ENCODE measurements at regions not wholly inside any gene's neighbourhood (a gene's known extent, or its start where the extent isn't known, plus 50 kb on each side); places are given as distances from the start of the nearest gene placed in this dataset.
"Not testable (repeated sequence)": the region's sequence is repeated elsewhere in the genome, so short reads cannot be mapped to it uniquely, and the experiment has no call there.

DNA sequence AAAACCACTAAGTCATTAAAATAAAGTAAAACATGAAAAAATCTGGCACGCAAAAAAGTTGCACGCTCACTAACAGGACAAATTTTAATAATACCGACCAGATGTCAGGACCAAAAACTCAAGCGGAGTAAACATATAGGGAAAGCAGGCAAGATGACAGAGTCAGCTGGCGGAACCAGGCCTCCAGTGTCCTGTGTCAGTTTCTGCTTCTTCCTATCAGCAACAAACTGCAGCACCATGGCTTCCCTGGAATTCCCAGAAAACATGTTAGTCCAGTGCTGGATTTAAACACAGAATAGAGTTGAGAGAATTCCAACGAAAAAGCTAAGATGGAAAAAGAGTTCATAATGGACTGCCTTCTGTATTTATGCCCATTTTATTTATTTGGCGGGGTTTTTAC lies 169.1 kb upstream of the ARHGEF26 start:
- DNase-seq: no peak

DNA sequence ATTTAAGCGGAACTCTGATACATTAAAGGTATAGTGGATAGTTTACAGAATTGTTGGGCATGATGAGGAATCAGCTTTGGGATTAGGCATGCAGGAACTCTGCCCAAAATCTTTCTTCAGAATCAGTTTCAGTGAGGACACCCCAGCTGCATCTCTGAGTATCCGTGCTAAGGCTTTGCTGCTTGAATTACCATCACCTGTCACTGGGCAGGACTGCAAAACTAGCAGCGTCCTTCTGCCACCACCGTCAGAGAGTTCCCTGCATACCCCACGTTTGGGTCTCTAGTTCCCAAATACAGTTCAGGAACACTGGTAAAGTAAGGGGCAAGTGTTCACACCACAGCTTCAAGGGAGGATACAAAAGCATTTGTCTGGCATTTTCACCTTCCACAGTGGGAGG lies 164.6 kb upstream of the ARHGEF26 start:
- DNase-seq: no peak

DNA sequence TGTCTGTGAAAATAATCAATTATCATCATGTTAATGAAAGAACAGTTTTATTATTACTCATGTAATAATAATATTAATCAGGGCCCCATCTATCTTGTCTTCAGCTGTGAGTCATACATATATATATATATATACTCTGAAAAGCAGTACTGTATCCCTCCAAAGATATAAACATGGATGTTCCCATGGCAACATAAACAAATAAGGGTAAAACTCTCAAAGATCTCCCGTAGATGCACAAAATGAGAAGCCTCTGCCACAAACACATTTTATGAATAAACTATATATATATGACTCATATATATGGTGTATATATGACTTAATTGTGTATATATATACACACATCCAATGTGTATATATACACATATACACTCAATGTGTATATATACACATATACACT lies 163.8 kb upstream of the ARHGEF26 start:
- no peak for DNase-seq

DNA sequence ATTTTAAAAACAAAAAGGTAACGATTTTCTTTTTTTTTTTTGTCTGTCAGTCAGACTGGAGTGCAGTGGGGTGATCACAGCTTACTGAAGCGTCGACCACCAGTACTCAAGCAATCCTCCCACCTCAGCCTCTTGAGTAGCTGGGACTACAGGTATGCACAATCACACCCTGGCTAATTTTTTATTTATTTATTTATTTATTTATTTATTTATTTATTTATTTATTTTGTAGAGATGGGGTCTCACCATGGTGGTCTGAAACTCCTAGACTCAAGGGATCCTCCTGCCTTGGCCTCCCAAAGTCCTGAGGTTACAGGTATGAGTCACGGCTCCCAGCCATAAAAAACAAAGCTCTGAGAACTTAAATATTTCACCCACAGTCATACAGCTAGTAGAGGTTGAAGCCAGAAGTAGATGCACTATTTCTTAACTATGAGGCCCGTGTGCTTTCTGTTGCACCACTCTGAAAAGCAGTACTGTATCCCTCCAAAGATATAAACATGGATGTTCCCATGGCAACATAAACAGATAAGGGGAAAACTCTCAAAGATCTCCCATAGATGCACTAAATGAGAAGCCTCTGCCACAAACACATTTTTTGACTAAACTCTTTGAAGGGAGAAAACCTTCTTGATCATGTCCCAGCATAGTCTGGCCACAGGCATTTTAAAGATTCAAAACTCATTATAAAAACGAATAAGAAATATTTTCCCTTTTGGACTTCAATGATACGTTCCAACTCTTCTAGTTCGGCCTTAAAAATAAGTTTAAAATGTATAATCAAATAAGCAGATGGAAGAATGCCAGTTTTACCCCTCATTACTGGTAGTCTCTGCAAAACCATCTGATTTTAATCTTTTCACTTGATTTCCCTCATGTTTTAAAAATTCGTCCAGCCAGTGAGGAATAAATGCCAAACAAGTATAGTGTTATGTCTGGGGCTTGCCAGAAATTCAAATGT lies 162.3 kb upstream of the ARHGEF26 start:
- DNase-seq: no peak

DNA sequence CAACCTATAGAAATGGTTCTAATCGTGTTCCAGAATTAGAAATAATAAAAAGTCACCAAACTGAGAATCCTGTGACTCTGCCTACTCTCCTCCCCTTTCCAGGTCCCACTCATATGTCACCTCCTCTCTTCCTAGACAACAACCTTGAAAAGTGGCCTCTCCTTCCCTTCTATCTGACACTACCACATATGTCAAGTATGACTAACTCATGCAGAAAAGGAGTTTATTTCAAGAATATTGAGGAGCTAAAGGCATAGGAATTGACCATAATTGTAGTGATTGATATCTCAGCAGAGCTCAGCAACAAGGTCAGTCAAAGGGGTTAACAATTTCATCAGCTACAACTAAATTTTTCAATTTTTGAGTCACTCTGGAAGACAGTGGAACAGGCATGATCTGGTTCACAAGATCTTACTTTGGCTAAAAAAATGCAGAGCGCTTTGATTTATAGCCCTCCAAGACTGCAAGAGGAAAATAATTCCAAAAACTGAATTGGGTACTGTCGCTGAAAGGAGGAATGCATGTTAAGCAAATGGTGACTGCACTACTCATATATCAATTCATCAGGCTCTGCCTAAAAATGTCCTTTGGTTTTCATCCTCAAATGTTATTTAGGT lies 160.6 kb upstream of the ARHGEF26 start:
- DNase-seq: no peak

DNA sequence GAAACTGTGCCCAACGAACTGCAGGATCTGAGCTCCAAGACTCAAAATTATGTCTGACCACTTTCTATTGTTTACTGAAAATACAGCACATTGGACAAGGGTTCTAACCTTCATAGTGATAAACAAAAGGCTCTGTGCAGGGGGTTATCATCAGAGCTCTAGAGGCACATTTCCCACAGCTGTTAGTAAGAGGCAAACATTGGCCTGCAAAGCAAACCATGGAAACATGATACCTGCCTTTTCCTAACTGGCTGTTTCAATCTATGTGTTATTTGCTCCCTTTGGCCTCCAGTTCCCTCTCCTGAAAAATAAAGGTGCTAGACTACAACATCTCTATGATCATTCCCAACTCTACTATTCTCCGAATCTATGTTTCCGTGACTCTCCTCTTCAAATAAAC lies 159.7 kb upstream of the ARHGEF26 start:
- DNase-seq: no peak

DNA sequence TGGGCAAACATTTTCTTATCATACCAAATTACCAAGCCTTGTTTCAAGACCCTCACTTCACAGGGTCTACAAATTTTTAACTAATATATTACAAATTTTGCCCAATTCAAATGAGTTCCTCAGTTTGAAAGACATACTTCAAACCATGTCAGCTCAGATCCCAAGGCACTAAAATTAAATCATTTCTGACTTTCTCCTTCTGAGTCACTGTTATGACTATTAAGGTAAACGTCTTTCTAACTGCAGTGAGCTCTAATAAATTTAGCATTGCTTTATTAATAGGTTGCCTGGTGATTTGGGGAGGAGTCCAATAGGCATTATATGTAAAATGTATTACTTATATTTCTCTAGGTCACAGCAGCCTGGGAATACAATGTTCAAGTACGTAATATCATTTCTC lies 158.2 kb upstream of the ARHGEF26 start:
- DNase-seq: no peak

DNA sequence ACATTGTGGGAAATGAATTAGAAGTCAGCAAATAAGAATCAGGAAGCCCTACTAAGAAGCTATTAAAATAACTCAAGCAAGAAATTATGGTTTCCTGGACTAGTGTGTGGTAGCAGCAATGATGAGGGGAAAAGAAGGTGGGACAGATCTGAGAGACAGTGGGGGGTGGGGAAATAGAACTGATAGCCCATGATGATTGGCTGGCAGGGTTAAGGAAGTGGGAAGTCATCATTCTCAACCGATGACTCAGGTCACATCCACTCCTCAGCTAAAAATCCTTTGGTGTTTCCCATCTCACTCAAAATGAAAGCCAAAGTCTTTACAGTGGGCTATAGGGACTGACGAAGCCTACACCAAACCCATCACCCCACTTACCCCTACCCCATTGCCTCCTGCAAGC lies 153.9 kb upstream of the ARHGEF26 start:
- no peak for DNase-seq

DNA sequence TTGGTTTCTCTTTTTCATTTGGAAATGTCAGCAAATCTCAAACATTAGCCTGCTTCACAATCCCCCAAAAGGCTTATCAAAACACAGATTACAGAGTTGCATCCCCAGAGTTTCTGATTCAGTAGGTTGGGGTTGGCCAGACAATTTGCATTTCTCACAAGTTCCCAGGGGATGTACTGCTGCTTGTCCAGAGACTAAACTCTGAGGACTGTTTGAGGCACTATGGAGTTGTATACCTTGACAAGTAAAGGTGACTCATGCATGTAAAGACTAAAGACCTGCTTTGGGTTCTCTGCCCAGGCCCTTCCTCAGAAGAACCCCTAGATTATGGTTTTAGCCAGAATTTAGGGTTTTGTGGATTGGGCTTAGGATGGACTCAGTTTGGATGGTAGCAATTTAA lies 151.1 kb upstream of the ARHGEF26 start:
- DNase-seq: no peak

DNA sequence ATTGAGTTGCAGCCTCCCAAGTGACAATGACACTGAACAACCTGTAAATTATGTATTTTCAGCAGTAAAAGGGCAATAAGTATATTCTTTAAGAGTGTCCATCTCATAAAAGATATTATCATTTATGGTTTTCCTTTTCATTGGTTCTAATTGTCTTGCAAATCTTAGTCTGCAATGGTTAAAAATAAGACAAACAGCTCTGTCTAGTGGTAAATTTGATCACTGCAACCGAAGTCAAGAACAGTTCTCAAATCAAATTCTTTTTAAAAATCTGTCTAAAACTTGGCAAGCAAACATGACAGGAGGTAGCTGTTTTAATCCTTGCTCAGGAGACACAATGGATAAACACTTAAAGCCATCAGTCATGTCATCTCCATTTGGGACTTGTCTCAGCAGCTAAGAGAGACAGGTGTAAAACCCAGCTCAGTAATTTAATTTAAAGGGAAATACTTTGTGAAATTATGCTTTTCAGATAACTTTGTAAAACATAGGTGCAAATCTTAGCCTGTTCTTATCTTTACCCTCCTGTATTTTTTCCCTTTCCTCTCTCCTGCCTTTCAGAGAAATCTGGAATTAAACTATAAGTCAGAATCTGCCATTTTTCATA lies 150.3 kb upstream of the ARHGEF26 start:
- DNase-seq: no peak

DNA sequence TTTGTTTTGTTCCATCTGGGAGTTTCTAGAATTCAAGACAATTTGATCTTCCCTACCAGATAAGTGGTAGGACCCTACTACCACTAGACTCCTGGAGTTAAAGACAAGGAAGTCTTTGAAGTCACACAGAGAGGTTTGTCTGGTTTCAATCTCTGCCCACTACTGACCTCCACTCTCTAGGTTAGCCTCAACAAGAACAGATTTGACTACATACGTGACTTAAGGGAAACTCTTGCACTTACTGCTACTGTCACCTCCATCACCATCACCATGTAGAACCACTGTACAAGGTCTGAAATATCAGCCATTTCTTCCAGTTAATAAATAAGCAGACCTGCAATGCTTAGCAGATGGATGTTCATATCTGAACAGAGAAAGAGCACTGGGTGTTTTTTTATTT lies 148.3 kb upstream of the ARHGEF26 start:
- no peak for DNase-seq

DNA sequence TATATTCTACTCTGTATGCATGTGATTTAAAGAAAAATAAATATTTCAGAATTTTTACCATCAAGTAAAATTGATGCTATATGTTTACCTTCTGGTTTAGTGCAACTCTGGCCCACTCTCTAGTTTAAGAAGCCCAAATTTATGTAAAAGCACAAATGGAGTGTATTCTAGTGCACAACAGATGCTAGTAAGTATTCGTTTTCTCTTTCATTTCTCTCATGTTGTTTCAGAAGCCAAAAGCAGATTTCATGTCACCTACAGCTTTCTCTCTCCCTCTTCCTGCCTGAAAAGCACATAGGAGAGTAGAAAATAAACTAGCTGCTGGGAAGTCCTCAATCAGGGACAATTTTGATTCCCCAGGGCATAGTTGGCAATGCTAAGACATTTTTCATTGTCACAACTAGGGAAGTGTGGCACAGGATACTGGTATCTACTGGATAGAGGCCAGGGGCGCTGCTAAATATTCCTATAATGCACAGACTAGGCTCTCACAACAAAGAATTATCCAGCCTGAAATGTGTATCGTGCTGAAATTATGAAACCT lies 147.4 kb upstream of the ARHGEF26 start:
- no peak for DNase-seq

DNA sequence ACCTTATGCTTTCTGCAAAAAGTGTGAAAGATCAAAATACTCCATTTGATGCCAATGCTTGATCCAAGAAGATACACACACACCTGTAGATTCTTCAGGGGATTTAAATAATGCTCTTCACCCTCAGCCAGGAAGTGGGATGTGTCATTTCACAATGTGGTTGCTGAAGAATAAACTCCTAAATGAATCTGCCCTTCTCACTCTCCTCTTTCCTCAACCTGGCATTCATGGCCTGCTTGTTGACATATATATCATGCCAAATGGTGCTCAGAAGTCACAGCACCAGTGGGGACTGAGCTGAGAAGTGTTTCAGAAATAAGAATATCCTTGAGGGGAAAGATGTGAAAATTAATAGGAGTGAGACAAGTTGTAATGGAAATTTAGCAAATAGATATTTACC lies 146.6 kb upstream of the ARHGEF26 start:
- DNase-seq: no peak

DNA sequence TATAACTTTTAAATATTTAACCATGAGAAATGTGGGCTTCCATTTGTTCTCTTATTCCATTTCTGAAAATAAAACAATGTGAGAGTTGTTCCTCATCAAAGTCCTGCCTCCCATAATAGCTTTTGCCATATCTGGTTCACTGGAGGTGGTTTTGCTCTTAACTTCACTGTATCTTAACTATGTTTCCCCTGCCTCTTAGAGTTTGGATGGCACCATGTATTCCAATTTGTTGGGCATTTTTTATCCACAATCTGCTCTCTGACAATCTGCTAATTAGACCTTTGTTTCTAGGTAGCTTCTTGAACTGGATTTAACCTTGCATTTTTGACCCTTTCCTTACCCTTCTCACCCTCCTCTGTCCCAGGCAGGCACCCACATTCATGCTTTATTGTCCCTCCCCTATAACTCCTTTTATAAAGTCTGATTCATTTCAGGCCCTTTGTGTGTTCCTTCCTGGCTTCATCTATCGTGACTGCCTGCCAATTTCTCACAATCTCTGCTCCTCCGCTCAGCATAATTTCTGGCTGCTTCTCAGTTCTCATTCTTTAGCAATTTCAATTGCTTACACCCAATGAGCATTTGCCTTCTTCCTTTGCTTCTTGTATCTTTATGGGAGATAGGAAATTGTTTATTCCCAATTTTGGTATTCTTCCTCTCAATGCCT lies 144.2 kb upstream of the ARHGEF26 start:
- no peak for DNase-seq

DNA sequence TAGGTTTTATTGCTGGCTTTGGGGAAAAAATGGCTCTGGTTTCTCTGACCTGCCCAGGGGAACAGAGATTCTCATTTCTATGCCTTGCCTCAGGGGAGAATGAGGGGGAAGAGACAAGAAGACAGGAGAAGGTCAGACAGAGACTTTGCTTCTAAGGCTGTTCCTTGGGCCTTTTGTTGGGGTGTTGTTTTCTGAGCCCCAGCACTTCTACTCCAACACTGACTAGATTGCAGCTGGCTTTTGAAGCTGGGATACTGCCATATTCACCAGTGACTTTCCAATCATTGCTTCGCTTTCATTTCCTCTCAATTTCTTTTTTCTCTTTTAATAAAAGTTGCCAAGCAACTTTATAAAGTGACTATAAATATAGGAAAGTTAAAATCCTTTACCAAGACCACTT lies 143.2 kb upstream of the ARHGEF26 start:
- no peak for DNase-seq

DNA sequence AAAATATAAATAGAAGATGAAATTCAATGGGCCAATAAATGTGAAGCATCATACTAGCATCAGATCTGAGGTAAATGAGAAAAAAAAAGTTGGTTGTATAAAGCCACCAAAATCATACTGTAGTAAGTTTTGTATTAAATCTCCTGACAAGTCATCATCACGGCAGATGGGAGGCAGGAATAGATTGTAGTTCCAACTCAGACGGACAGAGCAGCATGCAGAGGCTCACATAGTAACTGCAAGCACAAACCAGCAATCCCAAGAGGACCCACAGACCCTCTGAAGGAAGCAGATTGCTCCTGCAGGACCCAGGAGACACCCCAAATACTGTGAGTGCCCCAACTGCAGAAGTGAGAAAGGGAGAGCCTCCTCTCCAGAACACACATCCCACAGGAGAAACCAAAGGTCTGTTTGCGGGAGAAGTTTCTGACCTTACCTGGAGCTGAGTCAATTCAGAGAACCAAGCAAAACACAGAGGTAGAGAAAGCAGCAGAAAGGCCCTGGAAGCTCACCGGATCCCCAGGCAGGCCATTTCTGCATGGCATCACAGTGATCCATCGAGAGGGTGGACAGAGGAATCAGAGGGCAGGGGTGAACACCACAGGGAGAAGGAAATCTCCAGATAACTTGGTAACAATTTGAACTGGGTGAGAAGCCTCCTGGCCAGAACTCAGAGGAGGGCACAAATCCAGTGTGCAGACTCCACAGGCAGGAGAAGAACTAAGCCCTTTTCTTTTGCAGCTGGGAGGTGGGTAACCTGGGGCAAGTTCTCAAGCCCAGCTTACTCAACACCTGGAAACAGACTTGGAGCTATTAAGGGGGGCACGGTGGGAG lies 141.6 kb upstream of the ARHGEF26 start:
- no peak for DNase-seq

DNA sequence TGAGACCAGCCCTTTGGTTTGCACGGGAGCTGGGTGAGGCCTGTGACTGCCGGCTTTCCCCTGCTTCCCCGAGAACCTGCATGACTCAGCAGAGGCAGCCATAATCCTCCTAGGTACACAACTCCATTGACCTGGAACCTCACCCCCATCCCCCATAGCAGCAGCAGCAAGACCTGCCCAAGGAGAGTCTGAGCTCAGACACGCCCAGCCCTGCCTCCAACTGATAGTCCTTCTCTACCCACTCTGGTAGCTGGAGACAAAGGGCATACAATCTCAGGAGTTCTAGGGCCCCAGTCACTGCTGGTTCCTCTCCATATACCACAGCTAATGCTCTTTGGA lies 141.0 kb upstream of the ARHGEF26 start:
- no peak for DNase-seq

DNA sequence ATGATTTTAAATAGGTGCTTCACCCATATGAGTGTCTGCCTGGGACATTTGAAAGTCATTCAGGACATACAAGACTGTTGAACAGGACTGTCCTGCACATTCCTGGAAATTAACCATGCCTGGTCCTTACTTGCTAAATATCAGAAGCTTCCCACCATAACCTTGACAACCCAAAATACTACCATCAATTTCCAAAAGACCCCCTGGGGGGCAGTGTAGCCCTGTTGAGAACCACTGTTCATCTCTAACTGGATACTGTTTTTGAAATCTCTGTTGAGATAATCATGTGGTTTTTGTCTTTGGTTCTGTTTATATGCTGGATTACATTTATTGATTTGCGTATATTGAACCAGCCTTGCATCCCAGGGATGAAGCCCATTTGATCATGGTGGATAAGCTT lies 123.8 kb upstream of the ARHGEF26 start:
- not testable (repeated sequence) for DNase-seq

DNA sequence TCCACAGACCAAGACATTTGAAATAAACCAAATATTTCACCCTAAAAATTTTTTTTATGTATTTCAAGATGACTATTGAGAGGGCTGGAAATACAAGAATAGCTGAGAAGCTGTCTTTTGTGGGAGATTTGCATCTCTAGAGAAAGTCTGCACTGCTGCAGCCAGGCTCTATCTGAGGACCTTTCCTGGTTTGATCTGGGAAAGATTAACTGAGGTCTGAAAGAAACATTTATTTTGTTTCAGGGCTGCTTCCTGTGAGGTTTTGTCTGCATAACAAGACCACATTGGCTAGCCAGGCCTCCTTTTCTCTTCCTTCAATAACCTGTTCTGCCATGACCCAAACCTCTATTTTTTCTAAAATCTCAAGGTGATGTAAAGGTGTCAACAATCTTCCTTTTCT lies 117.5 kb upstream of the ARHGEF26 start:
- DNase-seq: no peak

DNA sequence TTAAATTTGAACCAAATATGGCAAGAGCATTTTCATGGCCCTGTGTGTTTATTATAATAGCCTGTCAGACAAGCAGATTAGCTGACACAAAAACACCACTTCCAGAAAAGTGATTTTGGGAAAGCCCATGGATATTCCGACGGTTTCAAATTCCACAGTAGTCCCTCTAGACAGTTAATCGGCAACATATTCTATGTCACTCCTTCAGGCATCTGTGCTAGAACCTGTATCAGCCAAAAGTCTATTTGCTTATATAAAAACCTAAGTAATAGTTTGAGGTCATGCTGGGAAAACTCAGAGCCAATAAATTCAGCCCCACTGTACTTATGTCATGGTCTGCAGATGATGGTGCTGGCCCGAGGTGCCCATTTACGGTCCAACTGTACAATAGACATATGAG lies 110.2 kb upstream of the ARHGEF26 start:
- DNase-seq: no peak

DNA sequence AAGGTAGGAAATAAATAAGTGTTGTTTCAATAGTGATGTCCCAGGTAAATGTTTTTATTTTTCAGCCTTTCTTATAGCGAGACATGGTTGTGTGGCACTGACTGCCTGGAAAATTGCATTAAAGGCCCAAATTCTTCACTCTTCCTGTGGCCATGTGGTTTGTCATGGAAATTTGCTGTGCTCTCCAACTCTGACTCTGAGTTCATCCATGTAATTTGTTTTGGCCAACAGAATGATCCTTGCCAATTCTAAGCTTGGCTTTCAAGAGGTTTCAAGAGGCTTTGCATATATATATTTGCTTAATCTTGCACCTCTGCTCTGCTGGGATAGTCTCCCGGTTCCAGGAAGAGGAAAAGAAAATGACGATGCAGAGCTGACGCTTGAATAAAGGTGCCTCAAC lies 107.5 kb upstream of the ARHGEF26 start:
- no peak for DNase-seq

DNA sequence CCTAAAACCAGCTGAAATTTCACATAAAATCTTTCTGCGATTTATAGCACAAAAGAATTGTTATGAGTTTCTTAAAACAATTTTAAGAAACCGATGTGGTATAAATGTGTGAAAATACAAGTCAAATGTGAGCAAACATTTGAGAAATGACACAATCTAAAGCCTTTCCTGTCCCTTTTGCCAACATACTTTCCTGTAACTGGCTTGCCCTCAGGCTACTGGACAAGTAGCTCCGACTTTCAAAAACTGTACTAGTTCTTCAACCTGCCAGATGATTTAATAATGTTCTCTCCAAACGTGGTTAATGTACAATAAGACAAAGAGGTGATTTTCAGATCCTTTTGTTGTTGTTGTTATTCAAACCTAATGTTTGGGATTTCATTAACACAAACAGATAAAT lies 105.9 kb upstream of the ARHGEF26 start:
- DNase-seq: no peak

Data from CD4-positive, alpha-beta T cell treated with Interleukin-17A for 4 hours (primary cell).